Nephron progenitor cell (in vitro differentiated cells): ENCODE measurements at regions not wholly inside any gene's neighbourhood (a gene's known extent, or its start where the extent isn't known, plus 50 kb on each side); places are given as distances from the start of the nearest gene placed in this dataset.

ENCODE experiments used
- DNase-seq: peaks from one replicate; pipeline ENCODE4 v3.0.0; 2021
- H3K27ac Mint-ChIP-seq: 2 replicates; pipeline ENCODE4 v1.8.0; 2021; ENCODE audit warnings: mild to moderate bottlenecking, moderate library complexity, mixed read lengths
- H3K27me3 Mint-ChIP-seq: 2 replicates; pipeline ENCODE4 v1.8.0; 2021; ENCODE audit warnings: mild to moderate bottlenecking, low read depth, mixed read lengths; ENCODE audit not compliant: poor library complexity
- H3K36me3 Mint-ChIP-seq: 2 replicates; pipeline ENCODE4 v1.8.0; 2021; ENCODE audit warnings: low read depth, mixed read lengths
- H3K4me1 Mint-ChIP-seq: 2 replicates; pipeline ENCODE4 v1.8.0; 2021; ENCODE audit warnings: mixed read lengths
- H3K4me3 Mint-ChIP-seq: 2 replicates; pipeline ENCODE4 v1.8.0; 2021; ENCODE audit warnings: mild to moderate bottlenecking, moderate library complexity, mixed read lengths
- H3K9me3 Mint-ChIP-seq: 2 replicates; pipeline ENCODE4 v1.8.0; 2021; ENCODE audit warnings: mild to moderate bottlenecking, moderate library complexity, mixed read lengths
- TF ChIP-seq, protein P1 (sequence below): fragments of 200-600 bp; sonication (generic); IDR thresholded peaks from 2 replicates; pipeline ENCODE4 v1.5.0; 2021; ENCODE audit warnings: antibody characterized with exemption

DNA sequence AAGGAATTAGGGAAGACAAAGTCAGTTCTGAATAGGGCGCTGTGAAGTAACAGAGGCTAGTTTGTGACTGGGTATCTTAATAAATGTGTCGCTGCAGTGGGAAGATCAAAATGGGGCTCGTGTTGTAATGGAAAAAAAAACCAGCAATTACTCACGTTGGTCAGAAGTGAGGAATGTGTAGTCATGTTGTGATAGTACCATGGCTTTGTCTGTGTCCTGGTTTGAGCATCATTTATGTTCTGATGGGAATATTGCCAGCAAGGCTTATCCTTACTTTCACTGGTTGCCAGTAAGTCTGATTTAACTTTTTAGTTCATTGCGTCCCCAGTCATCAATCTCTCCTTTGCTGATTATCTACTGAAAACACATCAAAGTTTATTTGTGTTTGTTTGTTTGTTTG is 467.6 kb downstream of the NYAP2 start:
- Mint-ChIP-seq H3K9me3 (no peaks in the 10 kb centered on the region), H3K4me1 (no peaks in the 10 kb centered on the region), H3K27me3 (peaks cover 6% of the 10 kb centered on the region), H3K4me3 (no peak overlapping the region), H3K27ac (peak overlapping the region; percentile 28), H3K36me3 (no peaks in the 10 kb centered on the region)
- TF ChIP-seq, protein P1, sequence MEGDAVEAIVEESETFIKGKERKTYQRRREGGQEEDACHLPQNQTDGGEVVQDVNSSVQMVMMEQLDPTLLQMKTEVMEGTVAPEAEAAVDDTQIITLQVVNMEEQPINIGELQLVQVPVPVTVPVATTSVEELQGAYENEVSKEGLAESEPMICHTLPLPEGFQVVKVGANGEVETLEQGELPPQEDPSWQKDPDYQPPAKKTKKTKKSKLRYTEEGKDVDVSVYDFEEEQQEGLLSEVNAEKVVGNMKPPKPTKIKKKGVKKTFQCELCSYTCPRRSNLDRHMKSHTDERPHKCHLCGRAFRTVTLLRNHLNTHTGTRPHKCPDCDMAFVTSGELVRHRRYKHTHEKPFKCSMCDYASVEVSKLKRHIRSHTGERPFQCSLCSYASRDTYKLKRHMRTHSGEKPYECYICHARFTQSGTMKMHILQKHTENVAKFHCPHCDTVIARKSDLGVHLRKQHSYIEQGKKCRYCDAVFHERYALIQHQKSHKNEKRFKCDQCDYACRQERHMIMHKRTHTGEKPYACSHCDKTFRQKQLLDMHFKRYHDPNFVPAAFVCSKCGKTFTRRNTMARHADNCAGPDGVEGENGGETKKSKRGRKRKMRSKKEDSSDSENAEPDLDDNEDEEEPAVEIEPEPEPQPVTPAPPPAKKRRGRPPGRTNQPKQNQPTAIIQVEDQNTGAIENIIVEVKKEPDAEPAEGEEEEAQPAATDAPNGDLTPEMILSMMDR, result no peak
- no peak for DNase-seq

DNA sequence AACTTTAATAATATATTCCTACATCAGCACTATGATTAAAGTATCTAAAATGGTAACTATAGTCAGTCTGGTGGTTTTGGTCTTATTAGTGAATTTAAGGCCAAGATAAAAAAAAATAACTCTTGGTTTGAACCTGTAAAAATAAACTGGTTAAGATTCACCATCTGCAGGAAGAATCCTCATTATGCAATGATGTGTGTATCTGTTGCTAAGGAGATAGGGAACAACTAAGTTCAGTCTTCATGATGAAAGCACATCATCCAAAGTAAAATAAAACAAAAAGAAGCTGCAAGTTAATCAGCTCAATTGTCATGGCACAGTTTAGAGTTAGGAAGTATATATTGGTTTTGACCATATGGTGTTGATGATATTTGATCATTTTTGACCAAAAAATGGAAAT is 466.0 kb downstream of the NYAP2 start:
- no peak overlapping the region for H3K4me3 Mint-ChIP-seq
- H3K27me3 Mint-ChIP-seq, result peaks cover 6% of the 10 kb centered on the region
- no peak for DNase-seq
- no peak overlapping the region for H3K27ac Mint-ChIP-seq
- TF ChIP-seq, protein P1, result no peak
- H3K36me3 Mint-ChIP-seq, result no peaks in the 10 kb centered on the region
- H3K4me1 Mint-ChIP-seq, result no peaks in the 10 kb centered on the region
- no peaks in the 10 kb centered on the region for H3K9me3 Mint-ChIP-seq

DNA sequence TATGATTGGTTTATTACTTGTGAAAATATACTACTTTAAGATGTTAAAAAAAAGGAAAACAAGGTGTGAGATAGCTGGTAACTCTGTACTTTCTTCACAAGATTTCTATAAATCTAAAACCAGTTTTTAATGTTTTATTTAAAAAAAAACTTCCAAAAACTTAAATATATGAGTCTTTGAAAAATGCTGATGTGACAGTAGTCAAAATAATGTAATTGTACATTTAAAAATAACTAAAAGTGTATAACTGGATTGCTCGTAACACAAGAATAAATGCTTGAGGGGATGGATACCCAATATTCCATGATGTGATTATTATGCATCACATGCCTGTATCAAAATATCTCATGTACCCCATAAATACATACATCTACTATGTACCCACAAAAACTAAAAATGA is 464.9 kb downstream of the NYAP2 start:
- Mint-ChIP-seq H3K36me3 (no peaks in the 10 kb centered on the region), H3K27ac (no peak overlapping the region), H3K27me3 (peaks cover 6% of the 10 kb centered on the region), H3K4me3 (no peak overlapping the region), H3K4me1 (no peaks in the 10 kb centered on the region), H3K9me3 (no peaks in the 10 kb centered on the region)
- TF ChIP-seq, protein P1, result no peak
- DNase-seq, result no peak

DNA sequence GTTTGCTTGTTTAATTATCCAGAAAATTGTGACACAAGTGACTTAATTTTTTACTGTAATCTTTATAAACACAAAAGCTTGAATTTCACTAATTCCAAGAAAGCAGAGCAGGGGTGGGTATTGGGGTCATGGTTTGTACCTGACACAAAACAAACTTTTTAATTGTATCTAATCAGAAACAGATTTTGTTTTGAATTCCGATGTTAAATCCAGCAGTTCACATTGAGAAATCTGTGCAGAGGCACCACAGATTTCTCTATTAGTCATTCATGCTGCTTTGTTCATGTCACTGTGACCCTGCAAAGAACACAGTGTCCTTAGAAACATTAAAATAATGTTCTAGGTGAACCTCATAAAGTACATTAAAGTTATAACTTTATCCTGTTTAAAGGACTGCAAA is 443.4 kb downstream of the NYAP2 start:
- TF ChIP-seq, protein P1, result no peak
- Mint-ChIP-seq H3K36me3 (no peaks in the 10 kb centered on the region), H3K4me3 (no peak overlapping the region), H3K27ac (no peak overlapping the region), H3K27me3 (peaks cover 3% of the 10 kb centered on the region), H3K4me1 (no peaks in the 10 kb centered on the region), H3K9me3 (no peaks in the 10 kb centered on the region)
- DNase-seq, result no peak

DNA sequence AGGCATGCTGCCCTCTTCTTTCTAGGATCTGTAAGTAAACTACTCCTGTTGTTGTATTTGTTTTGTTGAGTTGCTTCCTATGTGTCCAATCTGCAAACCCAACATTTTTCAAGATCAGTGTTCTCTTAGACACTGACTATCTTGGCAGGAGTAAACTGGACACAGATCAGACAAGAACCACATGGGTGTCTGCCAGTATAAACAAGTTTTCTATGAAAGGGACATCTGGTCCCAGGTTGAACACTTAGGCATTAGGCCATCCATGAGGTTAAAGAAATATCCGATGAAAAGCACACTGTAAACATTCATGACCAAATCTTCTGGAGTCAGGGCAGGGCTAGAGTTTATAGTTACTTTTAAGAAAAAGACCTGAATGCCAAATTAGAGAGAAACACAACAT is 441.8 kb downstream of the NYAP2 start:
- H3K4me1 Mint-ChIP-seq, result no peaks in the 10 kb centered on the region
- peaks cover 3% of the 10 kb centered on the region for H3K27me3 Mint-ChIP-seq
- H3K9me3 Mint-ChIP-seq, result no peaks in the 10 kb centered on the region
- no peak overlapping the region for H3K4me3 Mint-ChIP-seq
- H3K27ac Mint-ChIP-seq, result no peak overlapping the region
- TF ChIP-seq, protein P1, result no peak
- H3K36me3 Mint-ChIP-seq, result no peaks in the 10 kb centered on the region
- DNase-seq, result no peak

DNA sequence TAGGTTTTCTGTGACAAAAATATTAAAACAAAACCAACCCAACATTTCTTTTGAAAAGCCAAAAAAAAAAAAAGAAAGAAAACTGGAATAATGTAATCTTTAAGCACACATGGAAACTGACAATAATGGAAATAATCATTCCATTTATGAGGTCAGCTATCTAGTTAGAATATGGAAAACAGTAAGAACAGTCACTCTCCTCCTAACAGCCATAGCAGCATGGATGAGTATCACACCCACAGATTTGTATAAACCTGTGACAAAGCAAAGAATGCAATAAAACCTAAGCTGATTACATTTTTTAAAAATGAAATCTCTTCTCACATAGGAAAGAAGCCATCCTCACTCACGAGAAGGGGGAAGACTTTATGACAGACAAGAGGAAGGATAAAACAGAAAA is 437.8 kb downstream of the NYAP2 start:
- no peaks in the 10 kb centered on the region for H3K9me3 Mint-ChIP-seq
- no peak overlapping the region for H3K27ac Mint-ChIP-seq
- no peaks in the 10 kb centered on the region for H3K36me3 Mint-ChIP-seq
- no peak for DNase-seq
- H3K4me1 Mint-ChIP-seq, result no peaks in the 10 kb centered on the region
- TF ChIP-seq, protein P1, result no peak
- peaks cover 3% of the 10 kb centered on the region for H3K27me3 Mint-ChIP-seq
- no peak overlapping the region for H3K4me3 Mint-ChIP-seq
